ENCODE measurements at regions not wholly inside any gene's neighbourhood (a gene's known extent, or its start where the extent isn't known, plus 50 kb on each side); places are given as distances from the start of the nearest gene placed in this dataset.

DNA sequence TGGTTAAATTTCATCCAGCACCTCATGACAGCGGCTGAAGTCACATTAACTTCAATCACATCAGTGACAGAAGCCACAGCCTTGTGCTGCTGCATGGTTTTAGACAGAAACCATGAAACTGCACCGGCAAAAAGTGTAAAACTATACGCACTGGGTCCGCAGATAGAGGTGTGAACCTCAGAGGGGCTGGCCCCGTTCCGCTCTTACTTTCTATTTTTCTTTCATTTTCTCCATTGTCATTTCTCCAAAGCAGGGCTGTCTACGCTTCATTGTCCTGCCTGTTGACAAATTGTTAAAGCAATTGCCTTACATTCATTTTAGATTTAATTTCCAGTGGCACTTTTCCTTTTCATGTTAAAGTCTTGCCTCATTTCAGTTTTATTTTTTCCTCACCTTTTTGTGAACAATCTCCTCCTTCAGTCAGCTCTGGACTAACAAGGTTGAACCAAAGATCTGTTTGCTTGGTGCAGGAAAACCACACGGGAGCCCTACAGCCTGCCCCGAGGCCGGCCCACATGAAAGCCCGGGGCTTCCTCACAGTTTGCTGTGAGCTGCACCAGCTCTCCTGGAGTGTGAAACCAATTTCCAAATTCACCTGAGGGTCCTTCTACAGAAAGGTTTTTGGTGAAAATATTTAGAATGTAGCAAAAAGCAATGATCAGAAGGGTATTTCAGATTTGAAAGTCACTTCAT lies 63.7 kb downstream of the PRR18 start:
- TF ChIP-seq, protein P1, sequence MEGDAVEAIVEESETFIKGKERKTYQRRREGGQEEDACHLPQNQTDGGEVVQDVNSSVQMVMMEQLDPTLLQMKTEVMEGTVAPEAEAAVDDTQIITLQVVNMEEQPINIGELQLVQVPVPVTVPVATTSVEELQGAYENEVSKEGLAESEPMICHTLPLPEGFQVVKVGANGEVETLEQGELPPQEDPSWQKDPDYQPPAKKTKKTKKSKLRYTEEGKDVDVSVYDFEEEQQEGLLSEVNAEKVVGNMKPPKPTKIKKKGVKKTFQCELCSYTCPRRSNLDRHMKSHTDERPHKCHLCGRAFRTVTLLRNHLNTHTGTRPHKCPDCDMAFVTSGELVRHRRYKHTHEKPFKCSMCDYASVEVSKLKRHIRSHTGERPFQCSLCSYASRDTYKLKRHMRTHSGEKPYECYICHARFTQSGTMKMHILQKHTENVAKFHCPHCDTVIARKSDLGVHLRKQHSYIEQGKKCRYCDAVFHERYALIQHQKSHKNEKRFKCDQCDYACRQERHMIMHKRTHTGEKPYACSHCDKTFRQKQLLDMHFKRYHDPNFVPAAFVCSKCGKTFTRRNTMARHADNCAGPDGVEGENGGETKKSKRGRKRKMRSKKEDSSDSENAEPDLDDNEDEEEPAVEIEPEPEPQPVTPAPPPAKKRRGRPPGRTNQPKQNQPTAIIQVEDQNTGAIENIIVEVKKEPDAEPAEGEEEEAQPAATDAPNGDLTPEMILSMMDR (IDR thresholded peaks at IDR 0.05; ENCODE audit: low read depth, low read length, missing control alignments), result no peak
- no peak for DNase-seq (ENCODE audit: low read depth)
- no peak overlapping the region; the same call in 1 of the 2 replicates for H3K4me3 ChIP-seq (ENCODE audit: low read depth, low read length)

GRCh38 chr6:166242888-166243287 lies 65.3 kb downstream of the PRR18 start:
- no peak overlapping the region for H3K4me3 ChIP-seq (ENCODE audit: low read depth, low read length)
- TF ChIP-seq, protein P1 (IDR thresholded peaks at IDR 0.05; ENCODE audit: low read depth, low read length, missing control alignments), result no peak
- no peak for DNase-seq (ENCODE audit: low read depth)

DNA sequence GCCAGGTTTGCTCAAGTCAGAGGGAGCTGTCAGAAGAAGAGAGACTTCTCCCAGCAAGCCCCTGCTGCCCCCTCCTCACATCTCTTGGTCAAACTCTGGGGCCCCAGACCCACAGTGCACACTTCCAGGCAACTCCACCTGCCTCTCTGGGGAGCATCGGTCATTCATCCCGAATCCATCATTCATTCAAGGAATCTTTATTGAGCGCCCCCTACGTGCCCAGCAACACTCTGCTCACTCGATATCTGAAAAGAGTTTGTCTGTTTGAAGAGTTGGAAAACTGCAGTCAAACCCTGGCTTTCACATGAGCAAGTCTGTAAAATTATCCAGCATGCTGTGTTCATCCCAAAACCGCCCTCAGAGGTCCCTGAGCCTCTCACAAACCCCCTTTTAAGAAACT lies 66.2 kb downstream of the PRR18 start:
- DNase-seq (ENCODE audit: low read depth), result no peak
- no peak overlapping the region for H3K4me3 ChIP-seq (ENCODE audit: low read depth, low read length)
- TF ChIP-seq, protein P1 (IDR thresholded peaks at IDR 0.05; ENCODE audit: low read depth, low read length, missing control alignments), result no peak

DNA sequence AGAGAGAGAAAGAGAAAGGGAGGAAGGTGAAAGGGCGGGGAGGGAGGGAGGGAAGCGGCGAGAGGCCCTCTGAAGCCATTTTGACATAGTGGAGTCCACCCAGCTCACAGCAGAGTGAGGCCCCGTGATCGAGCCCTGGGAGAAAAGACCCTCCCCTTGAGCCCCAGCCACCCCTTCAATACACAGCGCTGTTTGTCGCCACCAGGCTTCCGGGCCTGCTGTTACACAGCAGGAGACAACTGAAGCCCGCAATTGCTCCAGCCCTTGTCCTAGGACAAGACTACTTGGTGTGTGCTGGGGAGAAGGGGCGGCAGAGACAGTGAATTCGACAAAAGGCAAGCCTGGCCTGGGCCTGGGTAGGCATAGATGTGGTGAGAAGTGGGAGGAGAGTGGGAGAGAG lies 67.3 kb downstream of the PRR18 start:
- H3K4me3 ChIP-seq (ENCODE audit: low read depth, low read length), result no peak overlapping the region
- DNase-seq (ENCODE audit: low read depth), result no peak
- TF ChIP-seq, protein P1 (IDR thresholded peaks at IDR 0.05; ENCODE audit: low read depth, low read length, missing control alignments), result no peak

- TF ChIP-seq, protein P1 (IDR thresholded peaks at IDR 0.05; ENCODE audit: low read depth, low read length, missing control alignments), result no peak
- DNase-seq (ENCODE audit: low read depth), result no peak
Measured at GRCh38 chr6:166237617-166238016, 70.0 kb upstream of the TBXT start.

GRCh38 chr6:166236596-166236995 lies 68.9 kb upstream of the TBXT start:
- no peak for DNase-seq (ENCODE audit: low read depth)
- TF ChIP-seq, protein P1 (IDR thresholded peaks at IDR 0.05; ENCODE audit: low read depth, low read length, missing control alignments), result no peak
- no peak overlapping the region for H3K4me3 ChIP-seq (ENCODE audit: low read depth, low read length)

More at GRCh38 chr6:166237617-166238016, 70.0 kb upstream of the TBXT start:
- no peak overlapping the region for H3K4me3 ChIP-seq (ENCODE audit: low read depth, low read length)

Data from GM12864 (cell line).